Muscle layer of colon (tissue), 2 donors: ENCODE measurements at regions not wholly inside any gene's neighbourhood (a gene's known extent, or its start where the extent isn't known, plus 50 kb on each side); places are given as distances from the start of the nearest gene placed in this dataset.

Source experiments
- H3K27ac ChIP-seq: one replicate; pipeline ENCODE4 v1.7.0; 2013; ENCODE audit warnings: low read depth, mild to moderate bottlenecking, low read length, moderate library complexity
- H3K27me3 ChIP-seq, 2 donors: one replicate each; pipeline ENCODE4 v1.7.0; 2013; ENCODE audit warnings: low read length in 2 of 2, mild to moderate bottlenecking in 2 of 2; ENCODE audit not compliant: insufficient read depth in 2 of 2, control insufficient read depth in 1 of 2
- H3K36me3 ChIP-seq: one replicate; pipeline ENCODE4 v1.7.0; 2013; ENCODE audit warnings: mild to moderate bottlenecking, low read length; ENCODE audit not compliant: insufficient read depth
- H3K4me1 ChIP-seq: one replicate; pipeline ENCODE4 v1.7.0; 2013; ENCODE audit warnings: mild to moderate bottlenecking, low read length; ENCODE audit not compliant: insufficient read depth
- H3K4me3 ChIP-seq, 2 donors: one replicate each; pipeline ENCODE4 v1.7.0; 2013; ENCODE audit warnings: low read length in 2 of 2, low read depth in 1 of 2, mild to moderate bottlenecking in 1 of 2, moderate library complexity in 1 of 2
- H3K9ac ChIP-seq: one replicate; pipeline ENCODE4 v1.7.0; 2013; ENCODE audit warnings: low read length
- H3K9me3 ChIP-seq: one replicate; pipeline ENCODE4 v1.7.0; 2013; ENCODE audit warnings: mild to moderate bottlenecking, low read length
- donor health status: abdominal sarcoma.
- donor health status: Adenocarcinoma of cecum.

DNA sequence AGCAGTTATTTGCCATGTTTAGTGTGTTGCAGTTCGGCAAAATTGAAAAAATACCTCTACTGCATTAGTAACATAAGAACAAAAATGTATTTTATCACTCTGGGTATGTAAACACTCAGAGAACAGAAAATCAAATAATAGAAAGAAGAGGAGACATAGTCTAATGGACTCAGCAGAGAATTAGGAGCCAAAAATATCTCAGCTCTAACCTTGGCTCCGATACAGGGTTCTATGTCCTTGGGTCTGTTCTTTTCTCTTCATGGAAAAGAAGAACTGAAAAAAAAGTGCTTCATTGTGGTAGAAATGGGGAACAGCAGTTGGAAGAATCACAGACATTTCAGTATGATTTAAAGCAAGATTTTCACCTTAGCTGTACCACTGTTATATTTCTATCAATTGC, 240.5 kb upstream of the CXXC4 start:
- Histone ChIP-seq H3K4me3 (no peak overlapping the region), H3K36me3 (no peaks in the 10 kb centered on the region), H3K27ac (no peak overlapping the region), H3K27me3 (no peaks in the 10 kb centered on the region), H3K4me1 (no peaks in the 10 kb centered on the region), H3K9ac (no peak overlapping the region), H3K9me3 (no peaks in the 10 kb centered on the region)

GRCh38 chr4:104740161-104740560, 245.5 kb upstream of the CXXC4 start:
- no peak overlapping the region for H3K27ac ChIP-seq
- H3K9me3 ChIP-seq, result no peaks in the 10 kb centered on the region
- H3K36me3 ChIP-seq, result no peaks in the 10 kb centered on the region
- no peak overlapping the region for H3K4me3 ChIP-seq
- H3K27me3 ChIP-seq, result no peaks in the 10 kb centered on the region
- no peaks in the 10 kb centered on the region for H3K4me1 ChIP-seq
- H3K9ac ChIP-seq, result no peak overlapping the region

DNA sequence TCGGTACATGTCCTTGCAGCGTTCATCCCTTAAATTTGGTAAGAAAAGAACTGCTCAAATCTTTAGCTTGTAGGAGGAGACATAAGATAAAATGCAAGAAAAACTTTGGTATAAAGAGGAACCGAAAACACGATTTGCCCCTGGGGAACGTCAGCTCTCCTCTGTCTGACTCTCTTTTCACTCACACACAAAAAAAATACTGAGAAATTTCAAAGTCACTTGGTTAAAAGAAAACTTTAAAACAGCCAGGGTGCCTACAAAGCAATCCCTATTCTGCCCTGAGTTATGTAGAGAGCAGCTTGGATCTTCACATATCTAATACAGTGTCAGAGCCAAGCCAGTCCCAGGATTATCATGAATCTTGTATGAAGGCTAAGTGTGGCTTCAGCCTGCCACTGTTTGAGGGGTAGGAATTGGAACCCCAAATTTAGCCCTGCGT, 248.5 kb upstream of the CXXC4 start:
- Histone ChIP-seq H3K27me3 (no peaks in the 10 kb centered on the region), H3K9ac (no peak overlapping the region), H3K27ac (no peak overlapping the region), H3K4me3 (no peak overlapping the region), H3K9me3 (no peaks in the 10 kb centered on the region), H3K36me3 (no peaks in the 10 kb centered on the region), H3K4me1 (no peaks in the 10 kb centered on the region)

- Histone ChIP-seq H3K36me3 (no peaks in the 10 kb centered on the region), H3K27me3 (no peaks in the 10 kb centered on the region), H3K9ac (no peak overlapping the region), H3K9me3 (no peaks in the 10 kb centered on the region), H3K27ac (no peak overlapping the region), H3K4me1 (no peaks in the 10 kb centered on the region), H3K4me3 (no peak overlapping the region)
Observed at GRCh38 chr4:104747635-104748034, 252.9 kb upstream of the CXXC4 start.

GRCh38 chr4:104749062-104749461, 254.4 kb upstream of the CXXC4 start:
- H3K9me3 ChIP-seq, result no peaks in the 10 kb centered on the region
- H3K27me3 ChIP-seq, result no peaks in the 10 kb centered on the region
- no peaks in the 10 kb centered on the region for H3K36me3 ChIP-seq
- H3K4me3 ChIP-seq, result no peak overlapping the region
- no peak overlapping the region for H3K27ac ChIP-seq
- no peak overlapping the region for H3K9ac ChIP-seq
- H3K4me1 ChIP-seq, result no peaks in the 10 kb centered on the region

DNA sequence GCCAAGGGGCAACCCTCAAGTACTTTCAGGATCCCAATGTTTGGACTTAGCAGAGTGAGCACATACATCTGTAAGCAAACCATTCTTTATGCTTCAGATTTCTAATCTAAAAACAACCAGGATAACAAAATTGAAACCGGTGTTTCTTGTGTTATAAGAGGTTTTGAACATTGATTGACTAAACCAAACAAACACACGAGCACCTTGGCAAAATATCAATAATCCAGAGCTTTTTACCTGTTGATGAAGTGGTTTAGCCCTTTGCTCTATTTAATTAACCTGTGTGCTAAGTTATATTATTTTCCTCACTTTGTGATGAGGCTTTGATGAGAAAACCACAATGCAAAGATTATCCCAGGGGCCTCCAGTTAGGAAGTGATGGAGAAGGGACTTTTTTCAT, 255.3 kb upstream of the CXXC4 start:
- H3K4me3 ChIP-seq, result no peak overlapping the region
- H3K36me3 ChIP-seq, result no peaks in the 10 kb centered on the region

GRCh38 chr4:104751468-104751867, 256.8 kb upstream of the CXXC4 start:
- no peaks in the 10 kb centered on the region for H3K4me1 ChIP-seq
- no peaks in the 10 kb centered on the region for H3K9me3 ChIP-seq
- H3K9ac ChIP-seq, result no peak overlapping the region
- H3K4me3 ChIP-seq, result no peak overlapping the region
- H3K27me3 ChIP-seq, result no peaks in the 10 kb centered on the region
- no peaks in the 10 kb centered on the region for H3K36me3 ChIP-seq
- no peak overlapping the region for H3K27ac ChIP-seq

More for the DNA sequence above, 255.3 kb upstream of the CXXC4 start:
- H3K4me1 ChIP-seq, result no peaks in the 10 kb centered on the region
- no peak overlapping the region for H3K9ac ChIP-seq
- no peaks in the 10 kb centered on the region for H3K9me3 ChIP-seq
- no peak overlapping the region for H3K27ac ChIP-seq
- no peaks in the 10 kb centered on the region for H3K27me3 ChIP-seq

DNA sequence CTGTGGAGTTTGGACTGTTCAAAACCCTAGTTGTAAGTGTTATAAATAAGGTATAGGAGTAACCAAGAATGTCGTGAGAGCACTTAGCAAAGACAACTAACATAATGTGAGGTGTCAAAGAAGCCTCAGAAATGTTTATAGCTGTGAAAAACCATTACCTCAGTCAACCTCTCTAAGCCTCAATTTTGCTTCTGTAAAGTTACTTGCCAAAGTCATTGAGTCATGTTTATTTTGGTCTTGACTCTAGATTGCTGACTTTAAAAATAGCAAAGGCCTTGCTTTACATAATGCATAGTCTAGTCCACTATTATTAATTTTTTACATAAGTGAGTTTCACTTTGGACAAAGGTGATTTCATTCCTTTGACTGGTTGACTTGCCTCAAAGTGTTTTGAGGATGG, 257.6 kb upstream of the CXXC4 start:
- H3K4me3 ChIP-seq, result no peak overlapping the region
- no peaks in the 10 kb centered on the region for H3K4me1 ChIP-seq
- H3K27ac ChIP-seq, result no peak overlapping the region
- no peaks in the 10 kb centered on the region for H3K27me3 ChIP-seq
- H3K9me3 ChIP-seq, result no peaks in the 10 kb centered on the region
- H3K36me3 ChIP-seq, result no peaks in the 10 kb centered on the region
- no peak overlapping the region for H3K9ac ChIP-seq

DNA sequence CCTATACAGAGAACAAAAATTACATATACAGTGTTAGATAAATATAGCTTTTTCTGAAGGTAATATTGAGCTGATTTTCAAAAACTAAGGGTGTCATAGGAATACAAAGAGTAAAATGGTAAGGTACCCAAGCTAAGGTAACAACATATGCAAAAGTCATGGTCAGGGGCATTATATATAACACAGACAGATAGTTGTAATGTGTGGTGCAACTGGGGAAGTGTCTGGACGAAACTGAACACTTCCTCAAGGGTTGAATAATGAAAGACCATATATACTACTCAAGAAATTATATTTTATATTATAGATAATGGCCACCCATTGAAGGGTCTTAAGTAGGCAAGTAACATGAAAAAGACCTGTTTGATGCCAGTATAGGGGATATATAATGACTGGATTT, 262.1 kb upstream of the CXXC4 start:
- no peak overlapping the region for H3K9ac ChIP-seq
- no peaks in the 10 kb centered on the region for H3K4me1 ChIP-seq
- no peak overlapping the region for H3K4me3 ChIP-seq
- no peaks in the 10 kb centered on the region for H3K36me3 ChIP-seq
- H3K27me3 ChIP-seq, result no peaks in the 10 kb centered on the region
- H3K27ac ChIP-seq, result no peak overlapping the region
- H3K9me3 ChIP-seq, result no peaks in the 10 kb centered on the region

DNA sequence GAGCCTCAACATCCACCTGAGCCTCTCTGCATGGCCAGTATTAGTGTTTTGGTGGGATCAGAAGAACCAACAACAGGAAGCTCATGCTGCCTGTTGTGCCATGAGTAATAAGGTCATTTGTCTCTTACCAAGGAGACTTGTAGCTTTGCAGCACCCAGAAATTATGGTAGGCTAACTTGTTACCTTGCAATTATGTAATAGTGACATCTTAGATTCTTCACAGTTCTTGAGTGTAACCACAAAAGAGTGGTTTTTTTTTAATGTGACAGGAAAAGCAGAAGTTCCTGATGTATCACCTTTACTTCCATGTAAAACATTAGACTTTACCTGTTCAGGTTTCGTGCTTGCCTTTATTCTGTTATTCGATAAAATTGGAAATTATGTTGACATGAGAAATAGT, 263.9 kb upstream of the CXXC4 start:
- Histone ChIP-seq H3K27me3 (no peaks in the 10 kb centered on the region), H3K4me3 (no peak overlapping the region)

DNA sequence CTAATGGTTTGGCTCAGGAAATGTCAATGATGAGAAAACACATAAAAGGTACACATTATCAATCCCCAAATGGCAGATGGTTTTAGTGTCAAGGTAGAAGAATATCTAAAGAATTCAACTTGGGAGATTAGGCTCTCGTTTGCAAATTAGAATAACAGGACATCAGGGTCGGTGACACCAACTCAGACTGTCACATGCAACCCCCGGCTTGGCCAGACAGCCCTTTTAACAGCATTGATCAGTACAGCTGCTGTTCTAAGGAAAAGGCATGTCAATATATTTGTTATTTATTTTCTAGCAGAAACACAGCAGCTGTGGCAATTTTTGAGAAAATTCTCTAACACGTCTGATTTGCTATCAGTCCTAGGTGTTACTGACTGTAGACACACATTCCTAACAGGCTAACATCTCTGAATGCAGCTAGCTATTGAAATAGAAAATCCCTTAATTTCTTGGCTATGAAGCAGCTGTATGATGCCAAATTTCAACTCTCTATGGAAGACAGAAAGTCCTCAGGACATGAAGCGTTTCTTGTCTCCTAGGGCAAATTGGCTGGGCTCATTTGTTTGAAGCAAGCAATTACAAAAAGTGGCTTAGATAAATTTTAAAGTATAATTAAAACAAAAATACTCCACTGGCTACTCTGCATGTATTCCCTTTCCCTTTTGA, 269.0 kb upstream of the CXXC4 start:
- Histone ChIP-seq H3K27ac (no peak overlapping the region), H3K4me1 (no peaks in the 10 kb centered on the region), H3K9ac (no peak overlapping the region), H3K4me3 (no peak overlapping the region), H3K9me3 (no peaks in the 10 kb centered on the region), H3K27me3 (no peaks in the 10 kb centered on the region), H3K36me3 (no peaks in the 10 kb centered on the region)

More for the DNA sequence above, 263.9 kb upstream of the CXXC4 start:
- Histone ChIP-seq H3K4me1 (no peaks in the 10 kb centered on the region), H3K36me3 (no peaks in the 10 kb centered on the region), H3K27ac (no peak overlapping the region), H3K9me3 (no peaks in the 10 kb centered on the region), H3K9ac (no peak overlapping the region)

DNA sequence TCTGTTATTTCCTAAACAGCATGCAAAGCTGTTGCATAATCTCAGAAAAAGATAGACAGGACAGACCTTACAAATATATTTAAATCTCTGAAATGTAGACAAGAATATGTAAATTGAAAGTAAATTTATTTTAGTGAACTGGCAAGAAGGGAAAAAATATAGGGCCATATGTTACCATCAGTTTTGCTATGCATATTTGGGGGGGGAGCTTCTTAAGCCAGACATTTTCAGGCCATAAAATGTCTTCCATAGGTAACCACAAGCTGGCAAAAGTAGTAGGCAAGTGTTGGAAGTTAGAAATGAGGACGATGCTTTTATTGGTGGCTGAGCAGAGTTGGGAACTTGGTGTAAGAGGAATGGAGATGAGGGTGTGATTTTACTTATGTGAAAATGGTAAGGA, 272.0 kb upstream of the CXXC4 start:
- no peaks in the 10 kb centered on the region for H3K9me3 ChIP-seq

More for the DNA sequence above, 272.0 kb upstream of the CXXC4 start:
- Histone ChIP-seq H3K4me1 (no peaks in the 10 kb centered on the region), H3K4me3 (no peak overlapping the region), H3K27me3 (no peaks in the 10 kb centered on the region), H3K36me3 (no peaks in the 10 kb centered on the region), H3K27ac (no peak overlapping the region), H3K9ac (no peak overlapping the region)
